RPMI7951 (cell line): ENCODE measurements at regions not wholly inside any gene's neighbourhood (a gene's known extent, or its start where the extent isn't known, plus 50 kb on each side); places are given as distances from the start of the nearest gene placed in this dataset.
A peak's percentile ranks its signal among the peaks of the same experiment; 100 is the strongest.

ENCODE experiments used
- DNase-seq: peaks from one replicate; pipeline ENCODE4 v3.0.0-alpha.2; 2012; ENCODE audit warnings: low read depth

DNA sequence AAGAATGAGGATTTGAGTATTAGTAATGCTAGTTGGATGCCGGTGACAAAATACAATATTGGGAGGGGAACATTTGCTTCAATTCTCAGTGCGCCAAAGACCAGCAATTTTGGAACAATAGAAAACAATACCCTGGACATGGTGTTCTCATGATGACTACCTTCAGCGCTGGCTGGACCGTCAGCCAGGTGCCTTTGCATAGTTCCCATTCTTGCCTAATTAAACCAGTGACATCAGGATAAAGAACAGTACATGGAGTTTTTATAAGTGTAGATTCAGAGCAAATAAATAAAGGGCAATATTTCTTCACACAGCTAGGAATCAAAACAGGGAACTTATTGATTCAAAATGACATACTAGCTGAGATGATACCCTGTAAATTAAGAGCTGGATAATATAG lies 404.8 kb upstream of the RORA start:
- no peak for DNase-seq

DNA sequence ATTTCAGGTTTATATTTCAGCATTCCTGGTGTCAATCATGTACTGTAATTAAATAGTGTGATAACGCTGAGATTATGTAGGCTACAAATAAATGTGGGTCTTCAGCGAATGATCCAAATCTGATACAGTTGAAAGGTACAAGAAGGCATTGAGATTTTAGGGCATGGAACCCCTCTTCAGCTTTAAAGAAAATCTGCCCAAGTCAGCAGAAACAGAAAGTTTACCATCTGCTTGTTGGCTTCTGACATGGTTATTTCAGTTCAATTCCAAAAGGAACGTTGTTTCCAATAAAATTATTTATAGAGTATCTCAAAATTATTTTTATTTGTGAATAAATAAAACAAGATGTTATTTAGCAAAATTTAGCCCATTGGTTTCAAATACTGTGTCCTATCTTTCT lies 400.2 kb upstream of the RORA start:
- DNase-seq, result no peak

DNA sequence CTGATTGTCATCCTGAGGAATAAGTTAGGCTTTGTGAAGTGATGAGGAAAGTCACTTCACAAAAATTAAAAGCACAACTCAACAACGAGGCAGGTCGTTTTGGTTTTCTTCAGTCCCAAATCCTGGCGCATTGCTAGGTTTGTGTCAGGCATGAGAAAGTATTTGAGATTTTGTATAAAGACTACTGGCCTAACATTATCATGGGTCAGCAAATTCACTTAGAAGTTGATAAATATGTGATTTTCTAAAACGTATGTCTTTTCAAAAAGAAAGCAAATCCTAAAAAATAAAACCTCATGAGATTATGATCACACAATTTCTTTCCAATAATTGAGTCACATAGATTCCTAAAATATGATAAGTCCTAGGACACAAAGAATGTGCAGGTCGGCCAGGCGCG lies 395.8 kb upstream of the RORA start:
- DNase-seq, result no peak

DNA sequence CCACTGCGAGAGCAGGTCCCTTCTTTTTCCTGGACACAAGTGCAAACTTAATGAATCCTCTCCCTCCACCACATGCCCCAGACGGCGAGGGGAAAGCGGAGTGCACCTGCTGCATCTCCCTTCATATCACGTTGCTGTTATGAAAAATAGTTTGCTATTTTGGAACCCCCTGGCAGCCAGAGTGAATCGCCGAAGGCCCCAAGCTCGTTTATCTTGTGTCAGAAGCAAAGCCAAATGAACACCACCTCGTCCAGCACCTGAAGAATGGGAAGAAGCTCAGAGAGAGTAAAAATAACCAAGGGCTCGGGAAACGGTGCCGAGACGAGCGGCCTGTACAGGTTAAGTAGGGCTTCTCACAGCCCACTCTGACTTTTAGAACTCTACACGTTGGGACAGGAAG lies 394.6 kb upstream of the RORA start:
- no peak for DNase-seq

DNA sequence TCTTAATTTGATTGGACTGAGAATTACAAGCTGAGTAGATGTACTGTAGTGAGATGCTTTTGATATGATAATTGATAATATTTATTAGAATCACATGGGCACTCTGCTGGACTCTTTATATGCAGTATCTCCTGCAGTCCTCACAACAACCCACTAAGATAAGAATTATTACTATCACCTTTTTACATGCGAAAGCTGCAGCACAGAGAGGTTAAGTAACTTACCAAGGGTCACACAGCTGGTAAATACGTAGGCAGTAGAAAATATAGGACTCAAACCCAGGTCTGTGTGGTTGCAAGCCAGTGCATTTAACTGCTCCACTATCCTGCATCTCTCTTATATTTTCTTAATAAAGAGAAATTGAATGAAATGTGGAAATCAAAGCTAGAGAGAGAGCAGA lies 392.8 kb upstream of the RORA start:
- DNase-seq, result no peak

DNA sequence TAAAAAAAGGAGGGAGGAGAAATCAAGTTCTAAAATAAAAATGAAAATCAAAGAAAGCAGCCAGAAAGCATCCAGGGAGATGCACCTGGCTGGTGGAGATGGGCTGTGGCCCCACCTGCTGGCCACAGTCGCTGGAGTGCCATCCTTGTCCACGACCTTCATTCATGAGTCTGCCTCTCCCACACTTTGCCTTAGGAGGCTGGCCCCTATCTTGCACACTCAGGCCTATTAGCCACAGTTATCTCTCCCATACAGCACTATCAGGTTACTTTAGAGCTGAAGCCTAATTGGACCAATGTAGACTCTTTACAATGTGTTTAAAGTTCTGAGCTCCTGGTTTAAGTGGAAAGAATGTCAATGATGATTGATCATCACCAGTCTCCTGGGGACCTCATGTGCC lies 392.0 kb upstream of the RORA start:
- DNase-seq, result peak; percentile 16

DNA sequence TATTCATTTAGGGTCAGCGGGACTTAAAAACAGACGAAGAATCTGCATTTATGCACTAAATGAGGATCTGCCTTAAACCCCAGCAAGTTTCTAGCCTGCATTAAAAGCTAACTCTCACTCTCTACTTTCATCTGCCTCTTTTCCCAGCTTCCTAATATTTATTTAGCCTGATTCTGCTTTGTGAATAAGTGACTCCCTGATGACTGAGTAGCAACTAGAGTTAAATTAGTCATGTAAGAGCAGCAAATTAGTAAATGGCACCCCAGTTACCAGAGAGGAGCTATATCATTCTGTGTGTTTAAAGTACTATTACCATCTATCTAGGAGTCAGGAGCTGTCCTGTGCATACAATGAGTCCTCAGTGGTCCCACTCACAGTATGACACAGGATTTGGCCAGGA lies 391.0 kb upstream of the RORA start:
- no peak for DNase-seq

DNA sequence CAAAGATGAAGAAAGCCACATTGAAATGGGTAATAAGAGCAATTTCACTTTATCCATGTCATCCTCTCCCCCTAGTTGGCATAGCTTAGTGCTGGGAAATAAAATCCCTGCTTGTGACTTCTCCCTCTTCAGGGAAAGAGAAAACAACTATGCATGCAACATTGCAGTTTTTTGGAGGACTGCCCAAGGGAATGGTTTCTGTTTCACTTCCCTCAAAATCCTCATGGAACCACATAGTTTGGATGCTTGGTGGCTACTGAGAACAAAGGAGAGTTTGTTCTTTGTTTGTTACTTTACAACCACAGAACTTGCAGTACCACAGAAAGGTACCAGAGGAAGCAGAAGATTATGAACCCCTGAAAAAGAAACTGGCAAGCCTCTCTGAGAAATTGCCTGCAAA lies 384.6 kb upstream of the RORA start:
- peak; percentile 41 for DNase-seq

DNA sequence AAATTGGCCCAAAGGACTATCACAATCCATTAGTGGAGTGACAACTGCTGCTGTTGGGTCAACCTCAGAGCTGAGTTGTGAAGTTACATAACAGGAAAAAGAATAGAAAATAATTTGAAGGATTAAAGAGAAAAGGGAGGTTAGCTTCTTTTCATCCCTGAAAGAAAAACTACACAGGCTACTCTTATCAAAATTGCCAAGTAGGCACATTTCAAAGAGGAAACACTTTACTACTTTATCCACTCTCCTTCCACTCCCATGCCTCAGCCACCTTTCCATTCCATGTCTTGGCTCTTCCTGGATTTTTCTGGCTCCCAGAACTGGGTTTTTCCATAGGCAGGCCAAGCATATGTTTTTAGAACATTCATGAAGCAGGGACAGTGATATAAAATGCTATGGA lies 384.0 kb upstream of the RORA start:
- DNase-seq, result no peak

DNA sequence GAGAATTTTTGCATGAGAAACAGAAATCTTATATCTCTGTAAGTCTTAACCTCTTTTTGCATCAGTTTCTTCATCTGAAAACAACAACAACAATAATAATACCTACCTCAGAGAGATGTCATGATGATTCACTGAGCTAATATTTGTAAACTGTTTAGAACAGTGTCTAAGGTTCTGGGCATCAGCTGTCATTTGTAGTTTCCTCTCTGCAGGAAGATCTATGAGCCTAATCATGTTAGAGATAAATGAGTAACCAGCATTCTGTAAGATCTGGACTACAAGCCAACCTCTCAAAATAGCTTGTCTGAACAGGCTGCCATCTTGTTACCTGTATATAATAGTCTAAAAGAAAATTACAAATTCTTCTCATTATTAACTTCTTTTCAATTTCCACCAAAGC lies 383.0 kb upstream of the RORA start:
- DNase-seq, result no peak

DNA sequence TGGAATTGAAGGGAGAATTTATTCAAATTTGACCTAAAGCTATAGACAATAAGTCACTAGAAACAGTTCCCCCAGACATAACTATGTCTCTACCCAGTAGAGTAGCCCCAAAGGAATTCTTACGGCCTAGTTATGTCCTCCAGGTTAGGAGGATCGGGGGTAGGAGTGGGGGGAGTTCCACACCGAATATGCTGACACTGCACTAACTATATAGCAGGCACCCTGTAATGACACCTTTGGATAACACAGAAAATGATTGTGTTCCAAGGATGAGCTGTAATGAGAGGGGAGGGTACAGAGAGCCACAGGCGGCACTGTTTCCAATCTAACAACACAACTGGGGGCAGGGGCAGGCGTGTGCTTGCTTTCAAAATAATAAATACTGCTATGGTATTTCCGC lies 376.2 kb upstream of the RORA start:
- DNase-seq, result no peak

DNA sequence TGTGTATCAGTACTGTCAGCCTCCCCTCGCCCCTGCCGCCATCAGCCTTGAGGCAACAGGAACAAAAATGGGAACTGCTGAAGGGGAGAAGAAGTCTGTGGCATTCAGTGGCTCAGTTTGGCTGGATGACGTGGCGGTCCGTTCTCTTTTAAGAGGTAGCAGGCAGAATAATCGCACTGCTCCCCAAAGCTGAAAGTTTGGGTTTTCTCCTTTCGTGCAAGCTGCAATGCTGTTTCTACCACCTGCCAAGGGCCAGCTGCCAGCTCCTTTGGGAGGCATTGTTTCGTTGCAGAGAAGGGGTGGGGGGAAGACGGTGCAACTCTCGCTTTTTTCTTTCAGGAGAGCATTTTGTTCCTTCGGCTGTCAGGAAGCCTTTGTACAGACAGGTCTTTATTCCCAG lies 369.6 kb upstream of the RORA start:
- no peak for DNase-seq

DNA sequence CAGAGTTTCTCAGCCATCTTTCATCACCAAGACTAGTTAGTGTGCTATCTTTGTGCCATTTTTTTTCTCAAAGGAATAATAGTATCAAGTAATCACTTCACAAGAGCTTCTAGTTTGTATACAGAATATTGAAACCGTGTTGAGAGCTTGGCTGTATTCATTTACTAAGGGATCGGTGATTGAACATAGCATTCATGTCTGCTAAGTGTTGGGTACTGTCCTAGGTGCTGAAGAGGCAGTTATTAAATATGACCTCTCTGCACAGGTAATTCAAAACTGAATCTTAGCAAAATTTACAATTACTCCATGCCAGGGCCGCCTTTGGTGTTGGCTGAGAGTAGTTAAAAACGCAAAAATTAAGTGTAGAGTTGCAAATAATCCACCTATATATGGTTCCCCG lies 355.3 kb upstream of the RORA start:
- DNase-seq, result peak; percentile 2

DNA sequence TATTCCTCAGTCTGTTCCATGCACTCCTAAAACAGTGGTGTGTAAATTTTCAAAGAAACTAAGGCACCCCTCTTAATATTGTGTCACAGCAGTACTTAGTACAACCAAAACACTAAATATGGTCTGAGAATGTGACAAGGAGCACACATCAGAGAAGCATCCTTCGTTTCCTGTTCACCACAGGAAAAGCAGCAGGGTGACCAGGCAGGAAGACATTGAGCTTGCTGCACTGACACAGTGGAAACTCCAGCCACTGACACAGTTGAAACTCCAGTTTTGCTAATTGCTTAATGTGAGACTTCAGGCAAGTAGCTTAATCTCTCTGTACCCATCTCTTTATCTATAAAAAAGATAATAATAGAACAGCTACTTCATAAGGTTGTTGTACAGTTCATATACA lies 353.0 kb upstream of the RORA start:
- DNase-seq, result no peak

DNA sequence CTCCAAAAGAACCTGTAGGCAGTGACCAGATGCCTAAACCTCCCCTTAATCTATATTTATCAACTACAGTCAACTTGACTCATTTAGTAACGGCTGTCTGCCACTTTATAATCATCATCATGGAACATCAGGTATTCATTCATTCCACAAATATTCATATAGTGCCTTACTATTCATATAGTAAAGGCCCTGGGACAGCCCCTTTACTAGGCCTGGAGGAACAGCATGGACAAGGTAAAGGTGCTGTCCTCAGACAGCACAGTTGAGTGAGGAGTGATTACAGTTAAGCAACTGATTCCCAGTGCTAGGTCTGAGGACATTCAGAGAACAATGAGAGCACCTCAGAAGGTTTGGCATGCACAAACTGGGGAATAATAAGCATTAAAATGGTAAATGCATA lies 346.5 kb upstream of the RORA start:
- DNase-seq, result no peak

DNA sequence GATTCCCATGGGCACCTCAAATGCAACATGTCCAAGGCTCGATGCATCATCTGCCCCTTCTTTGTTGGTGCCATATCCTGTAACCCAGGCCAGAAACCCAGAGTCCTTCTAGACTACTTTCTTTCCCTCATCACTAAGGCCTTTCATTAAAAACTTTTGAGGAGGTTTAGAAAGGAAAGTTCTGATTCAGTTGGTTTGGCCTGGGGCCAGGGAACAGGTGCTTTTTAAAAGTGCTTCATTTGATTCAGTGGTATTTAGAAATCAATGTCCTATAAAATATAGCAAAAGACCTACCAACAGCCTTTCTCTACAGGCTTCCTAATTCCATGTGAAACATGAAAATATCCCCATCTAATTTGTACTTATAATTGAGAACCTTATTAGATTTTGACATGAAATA lies 341.9 kb upstream of the RORA start:
- no peak for DNase-seq

DNA sequence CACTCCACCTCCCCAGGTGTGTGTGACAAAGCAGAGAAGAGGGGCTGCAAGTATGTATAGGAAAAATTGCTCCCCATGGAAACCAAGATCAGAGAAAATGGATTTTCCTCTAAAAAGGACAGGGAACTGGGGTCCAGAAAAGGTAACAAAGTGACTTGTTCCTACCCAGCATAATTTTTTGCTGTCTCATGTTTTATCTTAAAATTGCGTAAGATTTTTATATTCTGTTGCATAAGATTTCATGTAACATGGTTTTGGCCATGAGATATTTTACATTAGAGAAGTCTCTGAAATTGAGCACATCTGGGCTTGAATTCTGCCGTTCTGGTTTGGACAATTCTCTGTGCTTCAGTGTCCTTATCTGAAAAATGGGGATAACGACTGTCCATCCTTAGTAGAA lies 335.7 kb upstream of the RORA start:
- no peak for DNase-seq

DNA sequence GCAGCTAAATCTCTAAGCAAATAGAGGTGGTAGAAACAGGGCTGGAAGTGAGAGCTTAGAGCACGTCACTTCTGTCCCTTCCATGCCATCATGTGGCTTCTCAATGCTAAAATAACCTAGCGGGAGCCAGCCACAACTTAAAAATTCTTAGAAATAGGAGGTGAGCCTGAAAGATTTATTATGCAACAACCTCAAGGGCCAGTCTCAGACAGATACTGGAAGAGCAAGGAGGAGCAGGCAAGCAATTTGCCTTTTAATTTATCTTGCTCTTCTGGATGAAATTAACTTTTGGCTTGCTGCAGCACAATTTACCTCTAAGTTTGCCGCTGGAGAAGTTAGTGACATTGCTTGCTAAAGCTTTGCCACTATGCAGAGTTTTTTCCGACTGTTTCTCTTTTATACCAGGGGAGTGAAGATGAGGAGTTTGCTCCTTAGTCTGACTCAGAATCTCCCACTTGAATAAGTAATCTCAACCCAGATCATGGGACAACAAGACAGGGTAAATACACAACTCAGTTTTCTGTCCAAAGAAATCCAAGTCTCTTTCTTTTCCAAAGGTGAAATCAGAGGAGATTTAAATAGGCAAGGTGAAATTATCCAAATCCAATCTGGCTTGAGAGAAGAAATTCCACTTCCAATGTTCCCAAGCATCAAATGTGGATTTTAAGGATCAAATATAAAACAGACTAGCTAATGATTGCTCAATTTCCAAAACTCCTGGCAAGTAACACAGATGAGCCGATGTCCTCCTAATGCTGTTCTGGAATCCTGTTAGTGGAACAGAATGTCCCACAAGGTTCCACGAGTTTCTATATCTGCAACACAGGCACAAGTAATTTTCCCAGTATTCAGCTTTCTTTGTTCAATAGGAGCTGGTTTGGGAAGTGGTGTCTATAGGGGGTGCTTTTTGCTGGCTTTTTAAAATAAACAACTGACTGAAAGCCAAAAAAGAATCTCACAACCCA lies 329.4 kb upstream of the RORA start:
- DNase-seq, result no peak

DNA sequence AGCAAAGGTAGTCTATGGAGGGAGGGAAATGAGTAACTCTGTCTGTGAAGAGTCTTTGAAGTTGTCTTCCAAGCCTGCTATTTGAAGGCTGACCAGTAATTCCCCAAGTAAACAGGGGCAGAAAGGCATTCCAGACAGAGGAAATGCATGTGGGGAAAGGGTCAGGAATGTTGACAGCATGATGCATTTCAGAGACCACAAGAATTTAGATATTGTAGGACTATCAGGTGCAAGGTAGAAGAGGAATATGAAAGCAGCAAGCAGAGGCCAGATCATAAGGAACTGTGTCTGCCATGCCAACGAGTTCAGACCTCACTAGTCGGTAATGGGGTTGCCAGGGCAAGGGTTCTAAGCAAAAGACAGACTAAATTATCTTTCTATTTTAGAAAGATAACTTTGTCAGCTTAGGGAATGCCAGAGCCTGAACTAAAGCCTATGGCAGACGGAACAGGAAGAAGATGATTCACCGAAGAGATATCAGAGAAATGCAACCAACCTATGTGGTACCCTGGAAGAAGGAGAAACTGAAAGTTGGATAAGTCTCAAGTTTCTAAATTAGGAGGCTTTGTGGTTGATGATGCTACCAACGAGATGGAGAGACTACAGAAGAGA lies 327.0 kb upstream of the RORA start:
- DNase-seq, result peak; percentile 88

DNA sequence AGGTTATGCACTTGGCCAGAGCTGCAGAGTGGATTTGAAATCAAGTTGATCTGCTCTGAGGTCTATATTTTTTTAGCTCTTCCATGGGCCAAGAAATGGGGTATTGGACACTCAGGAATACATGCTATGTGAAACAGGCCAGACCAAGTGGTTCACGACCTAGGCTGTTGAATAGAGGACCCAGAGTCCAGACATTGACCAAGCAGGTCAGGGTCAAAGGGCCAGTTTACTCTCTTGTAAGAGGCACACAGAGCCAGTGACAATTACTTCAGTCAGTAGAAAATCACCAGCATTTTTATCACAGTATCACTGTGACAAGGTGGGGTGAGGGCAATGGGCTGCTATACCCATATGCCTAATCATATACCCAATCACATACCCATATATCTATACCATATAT lies 320.6 kb upstream of the RORA start:
- no peak for DNase-seq

DNA sequence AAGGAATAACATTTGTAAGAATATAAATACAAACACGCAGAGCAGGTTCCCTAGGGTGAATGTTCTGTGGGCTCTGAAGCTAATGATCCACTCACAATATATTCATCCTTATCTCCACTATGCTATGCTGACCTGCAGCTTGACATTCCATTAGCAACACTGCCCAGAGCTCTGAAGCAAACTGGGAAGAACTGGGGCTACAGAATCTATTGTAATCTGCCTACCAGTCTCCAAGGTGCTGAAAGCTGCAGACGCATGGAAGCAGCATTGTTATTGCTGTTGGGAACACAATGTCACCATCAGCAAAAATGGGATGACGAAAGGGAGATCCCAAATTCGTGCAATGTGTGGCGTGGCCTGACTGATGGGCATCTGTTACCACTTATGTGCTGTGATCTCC lies 316.7 kb upstream of the RORA start:
- peak; percentile 6 for DNase-seq

DNA sequence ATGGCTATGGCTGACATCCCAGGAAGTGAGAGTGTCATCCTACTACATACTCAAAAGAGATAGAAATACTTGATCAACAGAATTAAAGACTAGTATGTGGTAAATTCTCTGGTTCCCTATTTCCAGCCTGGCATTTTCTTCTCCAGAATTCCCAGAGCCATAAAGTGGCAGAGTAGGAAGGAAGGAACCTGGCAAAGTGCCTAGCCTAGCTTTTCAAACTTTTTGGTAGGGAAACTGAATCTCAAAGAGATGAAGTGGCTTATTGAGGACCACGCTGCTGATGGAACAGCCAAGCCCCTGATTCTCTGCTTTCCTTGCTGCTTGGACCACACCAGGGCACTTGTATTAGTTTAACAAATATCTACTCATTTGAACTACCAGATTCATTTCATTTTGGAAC lies 312.4 kb upstream of the RORA start:
- DNase-seq, result no peak

DNA sequence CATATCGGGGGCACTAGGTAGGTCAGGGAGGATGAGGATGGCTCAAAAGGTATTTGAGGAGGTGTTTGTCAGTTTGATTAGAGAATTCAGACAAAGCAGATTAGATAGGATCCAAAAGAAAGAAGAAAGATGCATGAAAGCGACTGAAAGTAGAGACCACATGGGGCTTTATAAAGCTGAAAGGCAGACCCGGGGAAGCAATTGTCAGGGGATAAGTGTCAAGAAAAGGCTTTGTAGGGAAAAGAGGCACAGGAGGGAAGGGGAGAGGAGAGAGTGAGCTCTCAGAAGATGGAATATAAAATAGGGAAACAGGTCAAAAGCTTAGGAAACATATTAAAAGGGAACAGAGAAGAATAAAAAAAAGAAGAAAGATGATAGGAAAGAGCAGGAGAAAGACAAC lies 308.2 kb upstream of the RORA start:
- DNase-seq, result no peak

DNA sequence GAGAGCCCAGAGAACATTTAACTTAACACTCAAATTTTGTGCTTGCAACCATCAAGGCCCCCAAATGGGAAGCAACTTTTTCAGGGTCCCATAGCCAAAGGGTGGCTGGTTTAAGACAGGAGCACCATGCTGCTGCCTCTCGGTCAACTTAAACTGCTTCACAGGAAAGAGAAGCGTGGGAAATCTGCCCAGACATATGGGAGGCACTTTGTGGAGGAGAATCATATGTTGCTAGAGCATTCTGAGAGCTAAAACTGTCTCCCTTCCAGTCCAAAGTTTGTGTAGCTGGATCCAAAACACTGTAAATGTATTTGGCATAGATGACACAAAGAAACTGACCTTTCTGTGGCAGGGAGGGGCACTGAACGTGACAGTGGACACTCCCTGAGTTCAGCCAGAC lies 305.9 kb upstream of the RORA start:
- DNase-seq, result no peak
